Peyer's patch (tissue), 4 donors: ENCODE measurements at regions not wholly inside any gene's neighbourhood (a gene's known extent, or its start where the extent isn't known, plus 50 kb on each side); places are given as distances from the start of the nearest gene placed in this dataset.
A peak's percentile ranks its signal among the peaks of the same experiment; 100 is the strongest.

Source experiments
- DNase-seq, 3 donors: peaks; one replicate each; pipeline ENCODE4 v3.0.0-alpha.2; 2017 to 2019
- H3K27ac ChIP-seq, 4 donors: fragments of 200-600 bp; sonication (generic); one replicate each; pipeline ENCODE4 v1.5.1; 2016 to 2019
- H3K27me3 ChIP-seq, 2 donors: fragments of 200-600 bp; sonication (generic); one replicate each; pipeline ENCODE4 v1.5.1; 2019
- H3K36me3 ChIP-seq, 3 donors: fragments of 200-600 bp; sonication (generic); one replicate each; pipeline ENCODE4 v1.5.1; 2016 to 2019
- H3K4me1 ChIP-seq, 4 donors: fragments of 200-600 bp; sonication (generic); one replicate each; pipeline ENCODE4 v1.5.1; 2016 to 2019
- H3K4me3 ChIP-seq, 4 donors: fragments of 200-600 bp; sonication (generic); 1 replicate in 3 of 4; 2 replicates in 1 of 4; pipeline ENCODE4 v1.5.1; 2016 to 2019; ENCODE audit warnings: mild to moderate bottlenecking in 1 of 4
- H3K9me3 ChIP-seq, 4 donors: fragments of 200-600 bp; sonication (generic); one replicate each; pipeline ENCODE4 v1.5.1; 2016 to 2019; ENCODE audit warnings: mild to moderate bottlenecking in 1 of 4
- CTCF ChIP-seq, 6 experiments: fragments of 450-650 bp in 4 of 6; fragments of 200-600 bp in 2 of 6; sonication (generic) in 1 of 6; IDR thresholded peaks; one replicate each; pipeline ENCODE4 v1.5.1; 2017 to 2019; ENCODE audit warnings: antibody characterized with exemption in 6 of 6, mild to moderate bottlenecking in 3 of 6, moderate library complexity in 1 of 6
- POLR2A ChIP-seq, 2 donors: fragments of 450-650 bp; IDR thresholded peaks; one replicate each; pipeline ENCODE4 v1.5.1; 2017; ENCODE audit warnings: antibody characterized with exemption in 2 of 2, mild to moderate bottlenecking in 2 of 2, moderate library complexity in 2 of 2

- peak overlapping the region in 2 of 4 donors; percentile 29 to 35 for H3K27ac ChIP-seq
- no peak overlapping the region for H3K4me3 ChIP-seq
- no peaks in the 10 kb centered on the region for H3K27me3 ChIP-seq
- TF ChIP-seq POLR2A (IDR thresholded peaks at IDR 0.05) (no peak), CTCF (IDR thresholded peaks at IDR 0.05) (no peak)
- no peak for DNase-seq
- no peaks in the 10 kb centered on the region for H3K9me3 ChIP-seq
- H3K36me3 ChIP-seq = no peaks in the 10 kb centered on the region
- no peaks in the 10 kb centered on the region for H3K4me1 ChIP-seq
Measured at GRCh38 chr2:236852977-236853374, 232.7 kb upstream of the COPS8 start.

- Histone ChIP-seq H3K9me3 (no peaks in the 10 kb centered on the region), H3K36me3 (no peaks in the 10 kb centered on the region), H3K27ac (peak overlapping the region in 1 of 4 donors; percentile 22), H3K4me1 (no peaks in the 10 kb centered on the region), H3K27me3 (no peaks in the 10 kb centered on the region), H3K4me3 (no peak overlapping the region)
- TF ChIP-seq POLR2A (IDR thresholded peaks at IDR 0.05) (no peak), CTCF (IDR thresholded peaks at IDR 0.05) (no peak)
- DNase-seq = no peak
Measured at GRCh38 chr2:236853585-236854051, 232.1 kb upstream of the COPS8 start.

GRCh38 chr2:236855176-236855865 lies 230.4 kb upstream of the COPS8 start:
- H3K36me3 ChIP-seq = no peaks in the 10 kb centered on the region
- H3K4me1 ChIP-seq = no peaks in the 10 kb centered on the region
- no peak for TF ChIP-seq POLR2A (IDR thresholded peaks at IDR 0.05)
- no peak for TF ChIP-seq CTCF (IDR thresholded peaks at IDR 0.05)
- H3K27me3 ChIP-seq = no peaks in the 10 kb centered on the region
- no peaks in the 10 kb centered on the region for H3K9me3 ChIP-seq
- H3K4me3 ChIP-seq = no peak overlapping the region
- no peak overlapping the region for H3K27ac ChIP-seq
- peak in 1 of 3 donors; percentile 36 for DNase-seq

GRCh38 chr2:236855866-236856847 lies 229.5 kb upstream of the COPS8 start:
- no peak for DNase-seq
- H3K36me3 ChIP-seq = no peaks in the 10 kb centered on the region
- no peak for TF ChIP-seq CTCF (IDR thresholded peaks at IDR 0.05)
- TF ChIP-seq POLR2A (IDR thresholded peaks at IDR 0.05) = no peak
- H3K27ac ChIP-seq = no peak overlapping the region
- no peak overlapping the region for H3K4me3 ChIP-seq
- H3K27me3 ChIP-seq = no peaks in the 10 kb centered on the region
- no peaks in the 10 kb centered on the region for H3K9me3 ChIP-seq
- H3K4me1 ChIP-seq = no peaks in the 10 kb centered on the region

- Histone ChIP-seq H3K36me3 (no peaks in the 10 kb centered on the region), H3K27ac (no peak overlapping the region), H3K27me3 (no peaks in the 10 kb centered on the region), H3K9me3 (no peaks in the 10 kb centered on the region), H3K4me1 (no peaks in the 10 kb centered on the region), H3K4me3 (no peak overlapping the region)
- DNase-seq = no peak
- TF ChIP-seq POLR2A (IDR thresholded peaks at IDR 0.05) = no peak
- no peak for TF ChIP-seq CTCF (IDR thresholded peaks at IDR 0.05)
Measured at GRCh38 chr2:236856848-236857235, 228.8 kb upstream of the COPS8 start.
